GM20000 (cell line): ENCODE measurements at regions not wholly inside any gene's neighbourhood (a gene's known extent, or its start where the extent isn't known, plus 50 kb on each side); places are given as distances from the start of the nearest gene placed in this dataset.

Experiments used
- DNase-seq: peaks from one replicate; pipeline ENCODE4 v3.0.0; 2012; ENCODE audit warnings: low spot score
- TF ChIP-seq, protein P1 (sequence below): IDR thresholded peaks from 2 replicates; pipeline ENCODE4 v1.5.1; 2012; ENCODE audit warnings: mild to moderate bottlenecking, control low read depth; ENCODE audit errors: extremely low read depth, missing control alignments

DNA sequence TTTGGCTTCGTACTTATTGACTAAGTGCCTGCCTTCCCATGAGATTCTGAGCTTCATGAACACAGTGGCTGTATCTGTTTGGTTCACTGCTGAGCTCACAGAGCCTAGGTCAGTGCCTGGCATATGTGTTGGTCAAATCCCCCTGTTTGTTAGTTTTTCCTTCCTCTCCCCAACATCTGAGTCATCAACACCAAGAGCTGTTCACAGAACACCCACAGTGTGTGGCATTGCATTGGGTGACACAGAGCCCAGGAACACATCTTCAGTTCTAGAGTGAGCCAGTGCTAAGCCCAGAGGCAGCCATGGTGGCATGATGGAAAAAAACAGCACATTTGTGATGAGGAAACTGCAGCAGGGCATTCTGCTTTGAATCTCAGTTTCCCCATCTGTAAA, 294.6 kb downstream of the SEC61B start:
- TF ChIP-seq, protein P1, sequence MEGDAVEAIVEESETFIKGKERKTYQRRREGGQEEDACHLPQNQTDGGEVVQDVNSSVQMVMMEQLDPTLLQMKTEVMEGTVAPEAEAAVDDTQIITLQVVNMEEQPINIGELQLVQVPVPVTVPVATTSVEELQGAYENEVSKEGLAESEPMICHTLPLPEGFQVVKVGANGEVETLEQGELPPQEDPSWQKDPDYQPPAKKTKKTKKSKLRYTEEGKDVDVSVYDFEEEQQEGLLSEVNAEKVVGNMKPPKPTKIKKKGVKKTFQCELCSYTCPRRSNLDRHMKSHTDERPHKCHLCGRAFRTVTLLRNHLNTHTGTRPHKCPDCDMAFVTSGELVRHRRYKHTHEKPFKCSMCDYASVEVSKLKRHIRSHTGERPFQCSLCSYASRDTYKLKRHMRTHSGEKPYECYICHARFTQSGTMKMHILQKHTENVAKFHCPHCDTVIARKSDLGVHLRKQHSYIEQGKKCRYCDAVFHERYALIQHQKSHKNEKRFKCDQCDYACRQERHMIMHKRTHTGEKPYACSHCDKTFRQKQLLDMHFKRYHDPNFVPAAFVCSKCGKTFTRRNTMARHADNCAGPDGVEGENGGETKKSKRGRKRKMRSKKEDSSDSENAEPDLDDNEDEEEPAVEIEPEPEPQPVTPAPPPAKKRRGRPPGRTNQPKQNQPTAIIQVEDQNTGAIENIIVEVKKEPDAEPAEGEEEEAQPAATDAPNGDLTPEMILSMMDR: no peak
- no peak for DNase-seq

DNA sequence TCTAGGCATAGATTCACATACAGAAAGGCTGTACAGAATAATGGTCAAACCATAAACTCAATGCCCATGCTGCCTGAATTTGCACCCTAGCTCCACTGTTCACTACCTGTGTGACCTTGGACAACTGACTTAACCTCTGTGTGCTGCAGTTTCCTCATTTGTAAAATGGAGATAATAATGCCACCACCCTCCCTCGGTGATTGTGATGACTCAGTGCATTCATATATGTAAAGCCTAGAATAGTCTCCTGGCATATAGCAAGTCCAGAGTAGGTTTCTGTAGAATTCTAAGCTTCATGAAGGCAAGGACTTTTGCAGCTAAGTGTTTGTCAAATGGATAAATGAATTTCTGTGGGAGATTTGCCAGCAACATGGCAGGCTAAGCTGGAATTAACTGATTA, 297.8 kb upstream of the NR4A3 start:
- TF ChIP-seq, protein P1: no peak
- DNase-seq: no peak

DNA sequence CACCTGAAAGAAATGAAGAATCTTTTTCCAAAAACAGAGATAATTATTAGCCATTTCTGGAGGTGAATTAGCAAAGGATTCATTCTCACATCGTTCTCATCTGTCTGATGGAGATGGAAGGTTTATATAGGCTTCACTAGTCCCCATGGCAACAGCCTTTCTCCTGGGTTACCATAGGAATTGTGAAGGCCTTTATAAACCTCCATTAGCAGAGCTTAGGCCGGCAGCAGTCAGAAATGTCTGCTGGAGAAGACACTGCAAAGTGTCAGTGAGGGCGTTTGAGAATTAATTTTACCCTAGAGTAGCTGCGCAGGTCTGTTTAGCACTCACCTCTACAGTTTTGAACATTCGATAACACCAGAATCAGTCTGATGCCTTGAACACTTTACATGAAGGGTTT, 290.4 kb upstream of the NR4A3 start:
- TF ChIP-seq, protein P1: no peak

DNA sequence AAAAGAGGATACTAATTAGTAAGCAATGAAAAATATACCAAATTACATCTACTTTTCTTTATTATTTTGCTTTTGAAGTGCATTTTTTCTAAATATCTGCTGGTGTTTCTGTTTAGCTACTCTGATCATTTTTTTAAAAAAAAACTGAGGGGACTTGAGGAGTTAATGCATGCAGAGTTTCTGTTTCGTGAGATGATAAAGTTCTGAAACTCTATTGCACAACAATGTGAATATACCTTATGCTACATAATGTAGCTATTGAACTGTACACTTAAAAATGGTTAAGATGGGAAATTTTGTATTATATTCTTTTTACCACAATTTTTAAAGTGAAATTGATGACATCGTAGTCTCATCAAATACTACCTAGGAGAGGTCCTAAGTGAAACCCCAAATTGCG, 288.3 kb upstream of the NR4A3 start:
- TF ChIP-seq, protein P1: no peak
- DNase-seq: no peak

More for the DNA sequence above, 290.4 kb upstream of the NR4A3 start:
- no peak for DNase-seq

DNA sequence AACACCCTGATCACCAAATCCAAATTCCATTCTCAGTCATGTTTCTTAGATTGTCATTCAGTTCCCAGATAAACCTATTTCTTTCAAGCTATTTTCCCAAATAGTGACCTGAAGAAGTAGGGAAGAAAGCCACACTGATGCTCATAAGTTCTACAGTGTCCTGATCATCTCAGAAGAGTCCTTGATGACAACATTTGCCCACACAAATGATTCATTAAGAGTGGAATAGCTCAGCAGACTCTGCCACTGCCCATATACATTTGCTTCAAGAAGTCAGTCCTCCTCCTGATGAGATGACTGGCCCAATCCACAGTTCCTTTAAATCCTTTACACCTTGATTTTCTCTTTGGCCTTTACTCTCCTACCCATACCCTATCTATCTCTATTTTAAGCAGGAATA, 283.7 kb upstream of the NR4A3 start:
- no peak for DNase-seq
- TF ChIP-seq, protein P1: no peak

DNA sequence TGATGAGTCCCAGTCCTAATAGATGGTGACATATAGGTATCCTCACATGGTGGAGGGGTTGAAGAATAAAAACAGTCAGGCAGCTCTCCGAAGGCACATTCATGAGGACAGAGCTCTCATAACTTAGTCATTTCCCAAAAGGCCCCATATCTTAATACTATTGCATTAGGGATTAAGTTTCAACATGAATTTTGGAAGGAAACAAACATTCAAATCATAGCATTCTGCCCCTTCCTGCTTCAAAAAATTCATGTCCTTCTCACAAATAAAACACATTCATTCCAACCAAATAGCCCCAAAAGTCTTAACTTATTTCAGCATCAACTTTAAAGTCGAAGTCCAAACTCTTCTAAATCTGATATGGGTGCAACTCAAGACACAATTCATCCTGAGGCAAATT, 277.2 kb upstream of the NR4A3 start:
- TF ChIP-seq, protein P1: no peak
- DNase-seq: no peak

DNA sequence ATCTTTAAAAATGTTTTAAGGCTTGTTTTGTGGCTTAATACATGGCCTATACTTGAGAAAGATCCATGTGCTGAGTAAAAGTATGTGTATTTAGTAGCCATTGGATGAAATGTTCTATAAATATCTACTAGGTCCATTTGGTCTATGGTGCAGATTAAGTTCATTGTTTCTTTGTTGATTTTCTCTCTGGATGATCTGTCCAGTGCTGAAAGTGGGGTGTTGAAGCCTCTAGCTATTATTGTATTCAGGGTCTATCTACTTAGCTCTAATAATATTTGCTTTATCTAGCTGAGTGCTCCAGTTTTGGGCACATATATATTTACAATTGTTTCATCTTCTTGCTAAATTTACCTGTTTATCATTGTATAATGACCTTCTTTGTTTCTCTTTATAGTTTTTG, 272.2 kb upstream of the NR4A3 start:
- TF ChIP-seq, protein P1: no peak
- DNase-seq: no peak
